SK-N-SH (cell line): ENCODE measurements at regions not wholly inside any gene's neighbourhood (a gene's known extent, or its start where the extent isn't known, plus 50 kb on each side); places are given as distances from the start of the nearest gene placed in this dataset.

ENCODE experiments used
- CHD2 ChIP-seq: fragments of 150-350 bp; IDR thresholded peaks from 2 replicates; pipeline ENCODE4 v1.6.1; 2018; ENCODE audit warnings: low read length; ENCODE audit not compliant: partially characterized antibody
- EP300 ChIP-seq, 2 experiments: IDR thresholded peaks; 2 replicates each; pipeline versions ENCODE4 v1.4.0 to v1.6.1; 2012; ENCODE audit warnings: borderline replicate concordance in 1 of 2, low read depth in 1 of 2, low read length in 1 of 2
- GABPA ChIP-seq: IDR thresholded peaks from 2 replicates; pipeline ENCODE4 v1.4.0; 2012; ENCODE audit warnings: low read depth, mild to moderate bottlenecking
- MAX ChIP-seq: IDR thresholded peaks from 2 replicates; pipeline ENCODE4 v1.4.0; 2012; ENCODE audit warnings: low read depth
- POLR2AphosphoS5 ChIP-seq: IDR thresholded peaks from 2 replicates; pipeline ENCODE4 v1.6.1; 2012; ENCODE audit warnings: low read depth, low read length
- RXRA ChIP-seq: IDR thresholded peaks from 2 replicates; pipeline ENCODE4 v1.4.0; 2012; ENCODE audit warnings: low read depth, mild to moderate bottlenecking, borderline replicate concordance
- SIN3A ChIP-seq: IDR thresholded peaks from 2 replicates; pipeline ENCODE4 v1.6.1; 2012; ENCODE audit warnings: low read depth, mild to moderate bottlenecking, low read length, moderate library complexity, borderline replicate concordance
- SMC3 ChIP-seq: IDR thresholded peaks from 2 replicates; pipeline ENCODE4 v1.6.1; 2012; ENCODE audit warnings: low read depth, low read length, improper control_type of control experiment
- TAF1 ChIP-seq: IDR thresholded peaks from 2 replicates; pipeline ENCODE4 v1.6.1; 2012; ENCODE audit warnings: low read depth, mild to moderate bottlenecking, low read length, moderate library complexity, borderline replicate concordance
- TCF12 ChIP-seq: IDR thresholded peaks from 2 replicates; pipeline ENCODE4 v1.4.0; 2012
- YY1 ChIP-seq: IDR thresholded peaks from 2 replicates; pipeline ENCODE4 v1.4.0; 2012; ENCODE audit warnings: low read depth, mild to moderate bottlenecking
- TF ChIP-seq, protein P1 (sequence below): fragments of 200-600 bp; sonication (generic); IDR thresholded peaks from 2 replicates; pipeline ENCODE4 v1.6.1; 2017; ENCODE audit warnings: antibody characterized with exemption, mild to moderate bottlenecking, moderate library complexity
- TF ChIP-seq, protein P2 (sequence below): fragments of 150-350 bp; IDR thresholded peaks from 2 replicates; pipeline ENCODE4 v1.6.1; 2017; ENCODE audit warnings: antibody characterized with exemption, low read length, low read depth, borderline replicate concordance

- no peak for TF ChIP-seq YY1
- TF ChIP-seq, protein P1, sequence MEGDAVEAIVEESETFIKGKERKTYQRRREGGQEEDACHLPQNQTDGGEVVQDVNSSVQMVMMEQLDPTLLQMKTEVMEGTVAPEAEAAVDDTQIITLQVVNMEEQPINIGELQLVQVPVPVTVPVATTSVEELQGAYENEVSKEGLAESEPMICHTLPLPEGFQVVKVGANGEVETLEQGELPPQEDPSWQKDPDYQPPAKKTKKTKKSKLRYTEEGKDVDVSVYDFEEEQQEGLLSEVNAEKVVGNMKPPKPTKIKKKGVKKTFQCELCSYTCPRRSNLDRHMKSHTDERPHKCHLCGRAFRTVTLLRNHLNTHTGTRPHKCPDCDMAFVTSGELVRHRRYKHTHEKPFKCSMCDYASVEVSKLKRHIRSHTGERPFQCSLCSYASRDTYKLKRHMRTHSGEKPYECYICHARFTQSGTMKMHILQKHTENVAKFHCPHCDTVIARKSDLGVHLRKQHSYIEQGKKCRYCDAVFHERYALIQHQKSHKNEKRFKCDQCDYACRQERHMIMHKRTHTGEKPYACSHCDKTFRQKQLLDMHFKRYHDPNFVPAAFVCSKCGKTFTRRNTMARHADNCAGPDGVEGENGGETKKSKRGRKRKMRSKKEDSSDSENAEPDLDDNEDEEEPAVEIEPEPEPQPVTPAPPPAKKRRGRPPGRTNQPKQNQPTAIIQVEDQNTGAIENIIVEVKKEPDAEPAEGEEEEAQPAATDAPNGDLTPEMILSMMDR, result no peak
- TF ChIP-seq RXRA, result no peak
- no peak for TF ChIP-seq MAX
- TF ChIP-seq SIN3A, result no peak
- no peak for TF ChIP-seq SMC3
- TF ChIP-seq, protein P2, sequence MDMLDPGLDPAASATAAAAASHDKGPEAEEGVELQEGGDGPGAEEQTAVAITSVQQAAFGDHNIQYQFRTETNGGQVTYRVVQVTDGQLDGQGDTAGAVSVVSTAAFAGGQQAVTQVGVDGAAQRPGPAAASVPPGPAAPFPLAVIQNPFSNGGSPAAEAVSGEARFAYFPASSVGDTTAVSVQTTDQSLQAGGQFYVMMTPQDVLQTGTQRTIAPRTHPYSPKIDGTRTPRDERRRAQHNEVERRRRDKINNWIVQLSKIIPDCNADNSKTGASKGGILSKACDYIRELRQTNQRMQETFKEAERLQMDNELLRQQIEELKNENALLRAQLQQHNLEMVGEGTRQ, result no peak
- TF ChIP-seq TCF12, result no peak
- TF ChIP-seq TAF1, result no peak
- no peak for TF ChIP-seq CHD2
- TF ChIP-seq GABPA, result no peak
- no peak for TF ChIP-seq POLR2AphosphoS5
- TF ChIP-seq EP300 (IDR thresholded peaks at IDR 0.05; ENCODE audit: borderline replicate concordance in 1 of 2, low read depth in 1 of 2, low read length in 1 of 2), result no peak
These were observed 73.1 kb upstream of the SLC6A6 start for GRCh38 chr3:14329116-14329830.
